Left renal pelvis (tissue), 4 donors: ENCODE measurements at regions not wholly inside any gene's neighbourhood (a gene's known extent, or its start where the extent isn't known, plus 50 kb on each side); places are given as distances from the start of the nearest gene placed in this dataset.

Source experiments
- DNase-seq, 4 donors: peaks; one replicate each; pipeline ENCODE4 v3.0.0-alpha.2; 2013; ENCODE audit warnings: low read depth in 4 of 4, low spot score in 3 of 4

GRCh38 chr4:15262396-15262795, 165.4 kb upstream of the C1QTNF7 start:
- DNase-seq: no peak

- no peak for DNase-seq
Measured at GRCh38 chr4:15270201-15270600, 157.6 kb upstream of the C1QTNF7 start.

- no peak for DNase-seq
Measured at GRCh38 chr4:15286041-15286440, 141.8 kb upstream of the C1QTNF7 start.

- DNase-seq: no peak
Measured at GRCh38 chr4:15291122-15291521, 136.7 kb upstream of the C1QTNF7 start.

- no peak for DNase-seq
Measured at GRCh38 chr4:15293711-15294110, 134.1 kb upstream of the C1QTNF7 start.

GRCh38 chr4:15294202-15294601, 133.6 kb upstream of the C1QTNF7 start:
- DNase-seq: no peak

GRCh38 chr4:15294832-15295231, 133.0 kb upstream of the C1QTNF7 start:
- DNase-seq: no peak

GRCh38 chr4:15295421-15296162, 132.2 kb upstream of the C1QTNF7 start:
- no peak for DNase-seq

GRCh38 chr4:15297344-15297743, 130.5 kb upstream of the C1QTNF7 start:
- DNase-seq: no peak

- no peak for DNase-seq
Measured at GRCh38 chr4:15299627-15300026, 128.2 kb upstream of the C1QTNF7 start.

- no peak for DNase-seq
Measured at GRCh38 chr4:15303052-15303641, 124.7 kb upstream of the C1QTNF7 start.

- DNase-seq: no peak
Measured at GRCh38 chr4:15314974-15315373, 112.9 kb upstream of the C1QTNF7 start.

GRCh38 chr4:15317246-15317645, 110.6 kb upstream of the C1QTNF7 start:
- no peak for DNase-seq

- DNase-seq: no peak
Measured at GRCh38 chr4:15318621-15319348, 109.0 kb upstream of the C1QTNF7 start.

- DNase-seq: no peak
Measured at GRCh38 chr4:15320121-15320678, 107.6 kb upstream of the C1QTNF7 start.

GRCh38 chr4:15322006-15322405, 105.8 kb upstream of the C1QTNF7 start:
- no peak for DNase-seq

GRCh38 chr4:15325987-15326386, 101.8 kb upstream of the C1QTNF7 start:
- DNase-seq: no peak

GRCh38 chr4:15327311-15328298, 100.2 kb upstream of the C1QTNF7 start:
- DNase-seq: peak in 2 of 4 donors; percentile 60 to 68

GRCh38 chr4:15331930-15332329, 95.9 kb upstream of the C1QTNF7 start:
- DNase-seq: no peak

- DNase-seq: no peak
Measured at GRCh38 chr4:15332377-15332776, 95.5 kb upstream of the C1QTNF7 start.
